Testis (tissue), 2 donors: ENCODE measurements at regions not wholly inside any gene's neighbourhood (a gene's known extent, or its start where the extent isn't known, plus 50 kb on each side); places are given as distances from the start of the nearest gene placed in this dataset.

Experiments
- POLR2A ChIP-seq: fragments of 450-650 bp; IDR thresholded peaks from one replicate; pipeline ENCODE4 v1.6.1; 2017; ENCODE audit warnings: antibody characterized with exemption, mild to moderate bottlenecking, moderate library complexity
- TF ChIP-seq, protein P1 (sequence below), 3 experiments: fragments of 450-650 bp in 2 of 3; fragments of 200-600 bp in 1 of 3; sonication (generic) in 1 of 3; IDR thresholded peaks; one replicate each; pipeline ENCODE4 v1.5.1; 2016 to 2019; ENCODE audit warnings: antibody characterized with exemption in 3 of 3, mild to moderate bottlenecking in 2 of 3, moderate library complexity in 1 of 3

DNA sequence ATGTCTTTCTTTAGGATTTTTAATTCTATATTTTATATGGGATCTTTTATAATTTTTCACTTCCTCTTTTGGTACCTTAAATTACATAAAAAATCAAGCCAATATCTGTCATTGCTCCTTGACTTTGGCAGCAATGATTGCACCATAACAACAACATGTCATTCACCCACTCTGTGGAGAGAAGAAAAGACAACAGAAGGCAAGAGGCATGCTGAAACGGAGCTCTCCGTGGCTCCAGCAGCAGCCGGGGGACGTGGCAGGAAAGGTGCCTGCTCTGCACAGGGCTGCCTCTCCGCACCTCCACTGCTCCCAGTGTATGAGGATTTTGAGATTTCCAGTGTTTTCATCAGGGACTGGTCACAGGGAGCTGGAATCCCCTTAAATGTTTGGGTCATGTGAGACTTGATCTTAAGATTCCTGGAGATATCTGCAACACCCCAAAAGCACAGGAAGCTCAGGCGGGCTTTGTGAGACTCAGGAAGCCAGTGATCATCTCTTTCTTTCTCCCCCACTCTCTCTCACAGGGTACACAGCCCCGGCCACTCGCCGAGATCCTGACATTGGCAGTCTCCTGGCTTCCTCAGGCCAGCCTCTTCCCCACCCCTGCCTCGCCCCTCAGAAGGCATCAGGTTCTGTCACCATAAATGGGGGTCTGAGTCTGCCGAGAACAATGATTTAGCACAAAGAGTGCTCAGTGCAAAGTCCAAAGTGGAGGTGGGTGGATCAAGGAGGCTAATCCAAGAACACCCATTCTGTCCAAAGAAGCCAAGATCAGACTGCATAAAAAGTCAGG lies 74.6 kb downstream of the ACTL7B start:
- TF ChIP-seq, protein P1, sequence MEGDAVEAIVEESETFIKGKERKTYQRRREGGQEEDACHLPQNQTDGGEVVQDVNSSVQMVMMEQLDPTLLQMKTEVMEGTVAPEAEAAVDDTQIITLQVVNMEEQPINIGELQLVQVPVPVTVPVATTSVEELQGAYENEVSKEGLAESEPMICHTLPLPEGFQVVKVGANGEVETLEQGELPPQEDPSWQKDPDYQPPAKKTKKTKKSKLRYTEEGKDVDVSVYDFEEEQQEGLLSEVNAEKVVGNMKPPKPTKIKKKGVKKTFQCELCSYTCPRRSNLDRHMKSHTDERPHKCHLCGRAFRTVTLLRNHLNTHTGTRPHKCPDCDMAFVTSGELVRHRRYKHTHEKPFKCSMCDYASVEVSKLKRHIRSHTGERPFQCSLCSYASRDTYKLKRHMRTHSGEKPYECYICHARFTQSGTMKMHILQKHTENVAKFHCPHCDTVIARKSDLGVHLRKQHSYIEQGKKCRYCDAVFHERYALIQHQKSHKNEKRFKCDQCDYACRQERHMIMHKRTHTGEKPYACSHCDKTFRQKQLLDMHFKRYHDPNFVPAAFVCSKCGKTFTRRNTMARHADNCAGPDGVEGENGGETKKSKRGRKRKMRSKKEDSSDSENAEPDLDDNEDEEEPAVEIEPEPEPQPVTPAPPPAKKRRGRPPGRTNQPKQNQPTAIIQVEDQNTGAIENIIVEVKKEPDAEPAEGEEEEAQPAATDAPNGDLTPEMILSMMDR (IDR thresholded peaks at IDR 0.05), result no peak
- no peak for TF ChIP-seq POLR2A
